GM18858 (cell line): ENCODE measurements at regions not wholly inside any gene's neighbourhood (a gene's known extent, or its start where the extent isn't known, plus 50 kb on each side); places are given as distances from the start of the nearest gene placed in this dataset.

Source experiments
- ATAC-seq: cut with Tn5 transposase; IDR thresholded peaks from one replicate; pipeline ENCODE4 v1.9.1; 2021; ENCODE audit not compliant: unreplicated experiment

GRCh38 chr12:20278276-20278675 lies 90.1 kb upstream of the PDE3A start:
- no peak for ATAC-seq

GRCh38 chr12:20280515-20280914 lies 87.8 kb upstream of the PDE3A start:
- ATAC-seq = no peak

- ATAC-seq = no peak
Observed at GRCh38 chr12:20282401-20282800, 85.9 kb upstream of the PDE3A start.

GRCh38 chr12:20283482-20283881 lies 84.9 kb upstream of the PDE3A start:
- ATAC-seq = no peak

GRCh38 chr12:20289520-20289919 lies 78.8 kb upstream of the PDE3A start:
- no peak for ATAC-seq

GRCh38 chr12:20300457-20300856 lies 67.9 kb upstream of the PDE3A start:
- no peak for ATAC-seq

- no peak for ATAC-seq
Observed at GRCh38 chr12:20305470-20305869, 62.9 kb upstream of the PDE3A start.

- no peak for ATAC-seq
Observed at GRCh38 chr12:20309504-20310148, 58.7 kb upstream of the PDE3A start.

GRCh38 chr12:20314328-20314727 lies 54.0 kb upstream of the PDE3A start:
- no peak for ATAC-seq

GRCh38 chr12:20317554-20317953 lies 50.8 kb upstream of the PDE3A start:
- ATAC-seq = no peak
